HG03025 (cell line): ENCODE measurements at regions not wholly inside any gene's neighbourhood (a gene's known extent, or its start where the extent isn't known, plus 50 kb on each side); places are given as distances from the start of the nearest gene placed in this dataset.
A peak's percentile ranks its signal among the peaks of the same experiment; 100 is the strongest.

ENCODE experiments used
- ATAC-seq: cut with Tn5 transposase; IDR thresholded peaks from one replicate; pipeline ENCODE4 v1.9.1; 2021; ENCODE audit warnings: mild to moderate bottlenecking, moderate library complexity; ENCODE audit not compliant: unreplicated experiment, low FRiP score

DNA sequence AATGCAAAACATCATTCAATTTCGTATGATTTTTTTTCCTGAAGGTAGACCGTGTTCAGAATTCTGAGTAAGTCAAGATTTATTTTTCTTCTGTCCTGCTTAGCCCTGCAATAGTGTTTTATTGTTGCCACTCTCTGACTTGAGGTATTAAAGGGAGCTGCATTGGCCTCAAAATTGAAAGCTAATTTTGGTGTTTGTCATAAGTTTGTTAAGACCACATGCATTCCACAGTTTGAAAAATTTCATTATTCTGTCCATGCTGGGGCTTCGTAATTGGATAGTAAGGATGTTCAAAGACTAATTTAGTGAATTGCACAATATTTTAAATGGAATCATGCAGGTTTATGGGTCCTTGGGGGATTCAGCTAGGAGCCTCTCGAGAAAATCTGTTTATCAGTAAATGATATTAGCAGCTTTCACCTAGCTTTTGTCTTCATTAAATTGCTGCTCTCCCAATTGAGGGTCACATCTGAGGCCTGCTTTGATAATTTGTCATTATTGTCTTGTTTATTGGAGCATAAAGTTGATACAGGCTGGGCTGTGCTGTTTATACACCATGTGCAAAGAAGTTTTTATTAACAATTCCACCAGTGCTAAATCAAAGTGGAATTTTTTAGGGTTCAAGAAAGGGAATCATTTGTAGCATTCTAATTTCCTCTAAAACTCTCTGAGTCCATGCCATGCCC lies 339.8 kb upstream of the OBI1 start:
- ATAC-seq: no peak

DNA sequence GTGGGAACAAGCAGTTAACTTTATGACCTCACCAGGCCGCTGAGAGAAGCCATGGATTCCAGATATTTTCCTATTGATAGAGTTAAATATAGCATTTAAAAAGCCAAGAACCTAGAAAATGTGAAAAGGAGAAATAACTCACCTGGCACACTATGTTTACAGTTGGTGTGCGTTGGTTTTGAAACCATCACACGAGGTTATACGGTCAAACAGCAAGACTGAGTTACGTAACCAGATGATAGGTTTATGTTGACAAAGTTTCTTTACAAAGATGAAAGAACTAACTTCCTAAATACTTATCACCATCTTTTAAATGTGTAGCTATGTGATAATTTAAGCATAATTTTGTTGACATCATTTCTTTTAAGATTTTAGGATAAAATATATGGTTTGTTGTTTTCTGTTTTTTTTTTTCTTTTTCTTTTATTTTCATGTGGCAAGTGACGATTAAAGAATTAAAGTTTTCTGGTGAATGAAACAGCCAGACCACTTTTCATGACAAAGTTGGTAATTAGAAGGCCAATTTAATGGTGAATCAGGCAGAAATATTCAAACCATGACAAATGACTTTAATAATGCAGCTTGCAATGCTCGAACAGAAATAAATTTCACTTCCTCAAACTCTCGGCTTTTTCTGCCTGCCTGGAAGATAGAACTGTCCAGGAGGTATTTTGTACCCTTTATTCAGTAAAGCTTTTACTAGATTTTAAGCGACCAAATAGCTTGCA lies 339.1 kb upstream of the OBI1 start:
- ATAC-seq: no peak

DNA sequence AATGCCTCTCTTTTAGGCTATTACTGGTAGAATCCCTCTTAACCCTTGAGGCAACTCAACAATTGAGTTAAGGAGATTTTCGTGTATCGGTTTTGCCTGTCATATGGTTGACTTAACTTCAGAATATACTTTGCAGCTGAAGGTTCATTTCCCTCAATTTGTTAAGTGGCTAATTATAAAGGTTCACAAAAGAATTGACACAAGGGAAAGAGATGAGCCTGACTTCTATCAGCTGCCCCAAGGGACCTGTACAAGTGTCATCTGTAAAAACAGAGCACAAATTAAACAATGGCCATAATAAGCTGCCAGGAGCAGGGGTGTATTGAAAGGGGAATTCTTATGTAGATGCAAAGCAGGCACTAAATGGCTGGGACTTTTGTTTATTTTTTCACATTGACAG lies 334.8 kb upstream of the OBI1 start:
- ATAC-seq: no peak

DNA sequence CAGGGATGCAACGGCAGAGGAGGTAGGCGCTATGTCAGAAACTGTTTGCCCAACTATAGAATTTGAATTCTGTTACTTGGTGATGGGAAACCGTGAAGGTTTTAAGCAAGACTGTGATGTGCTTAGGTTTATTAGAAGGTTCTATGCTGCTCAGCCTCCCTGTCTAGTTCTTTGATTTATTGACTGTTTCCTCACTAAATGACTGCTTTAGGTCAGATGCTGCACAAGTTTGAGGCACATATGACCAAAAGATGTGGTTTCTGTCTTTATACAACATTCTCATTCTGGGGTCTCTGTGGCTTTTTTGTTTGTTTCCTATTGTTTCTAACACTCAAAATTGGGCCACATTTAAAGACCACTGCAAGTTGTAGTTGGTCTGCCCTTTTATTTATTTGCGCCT lies 323.0 kb upstream of the OBI1 start:
- ATAC-seq: no peak

DNA sequence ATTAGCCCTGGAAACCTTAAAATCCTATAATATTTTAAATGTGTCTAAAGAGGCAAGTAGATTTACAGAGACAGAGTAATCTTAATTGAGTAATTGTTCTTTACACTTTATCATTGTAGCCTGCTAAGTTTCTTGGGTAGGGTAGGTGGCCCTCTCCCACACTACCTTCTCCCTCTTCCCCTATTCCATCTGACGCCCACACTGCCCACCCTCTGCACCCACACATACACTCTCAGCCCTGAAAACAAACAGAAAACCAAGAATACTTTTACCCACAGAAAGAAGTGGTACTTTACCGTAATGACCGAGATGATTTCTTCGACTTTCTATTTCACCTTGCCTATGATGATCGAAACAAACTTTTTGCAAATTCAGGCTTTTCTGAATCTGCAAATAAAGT lies 320.4 kb upstream of the OBI1 start:
- ATAC-seq: no peak

DNA sequence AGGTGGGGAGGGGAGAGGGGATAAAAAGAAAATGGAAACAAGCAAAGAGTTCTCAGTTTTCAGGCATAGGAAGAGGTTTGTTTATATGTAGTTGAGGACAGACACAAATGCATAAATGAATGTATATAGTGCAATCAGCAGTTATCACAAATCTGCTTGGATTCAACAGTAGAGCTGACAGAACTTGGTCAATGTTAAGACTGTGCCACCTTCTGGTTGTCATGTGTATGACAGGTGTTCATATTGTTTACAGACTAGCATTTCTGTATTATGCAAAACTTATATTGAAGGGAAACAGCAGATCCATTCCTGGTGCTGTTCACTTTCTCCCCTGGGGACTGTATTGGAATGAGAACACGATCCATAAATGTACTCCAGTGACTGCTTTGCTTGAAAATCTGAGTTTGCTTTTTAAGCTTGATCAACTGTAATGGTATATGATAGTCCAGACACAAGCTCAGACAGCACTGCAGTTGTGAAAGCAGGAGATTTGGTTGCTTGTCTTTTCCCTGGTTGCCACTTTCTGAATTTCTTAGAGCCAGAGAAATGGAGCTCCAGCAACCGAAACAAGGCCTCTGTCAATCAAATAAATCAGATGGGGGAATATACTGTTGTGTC lies 319.5 kb upstream of the OBI1 start:
- peak; percentile 90 for ATAC-seq

DNA sequence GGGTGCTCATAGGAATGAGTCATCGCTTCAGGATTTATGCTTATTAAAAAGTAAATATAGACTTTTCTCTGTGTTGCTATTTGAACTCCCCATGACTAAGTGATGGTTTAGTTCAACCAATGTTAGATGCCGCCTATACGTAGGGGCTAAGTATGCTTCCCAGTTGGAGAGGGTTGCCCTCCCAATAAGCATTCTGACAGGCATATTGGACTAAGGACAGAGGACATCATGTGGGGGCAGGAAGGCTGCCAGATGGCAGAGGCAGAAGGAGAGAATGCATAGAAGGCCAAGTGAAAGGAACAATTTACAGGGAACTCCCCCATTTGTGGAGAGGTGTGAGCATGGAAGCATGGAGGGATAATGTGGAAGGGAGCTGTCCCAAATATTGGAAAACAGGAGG lies 318.4 kb upstream of the OBI1 start:
- no peak for ATAC-seq

DNA sequence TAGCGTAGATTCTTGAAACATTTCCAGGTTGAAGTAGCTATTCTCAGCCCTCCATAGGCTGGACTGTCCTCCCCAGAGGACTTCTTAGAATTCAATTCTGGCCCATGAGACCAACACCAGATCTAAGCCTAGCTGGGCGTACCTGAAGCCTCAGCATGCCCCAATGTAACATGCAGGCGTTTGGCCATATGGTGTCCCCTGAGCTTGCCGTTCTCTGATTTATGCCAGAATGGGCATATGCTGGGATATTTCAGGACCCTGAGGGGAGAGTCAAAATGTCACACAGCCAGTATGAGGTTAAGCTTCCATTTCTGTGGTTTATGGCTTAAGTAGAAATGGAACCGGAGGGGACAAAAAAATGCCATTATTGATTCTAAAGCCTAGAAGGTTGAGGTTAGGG lies 317.7 kb upstream of the OBI1 start:
- ATAC-seq: no peak

DNA sequence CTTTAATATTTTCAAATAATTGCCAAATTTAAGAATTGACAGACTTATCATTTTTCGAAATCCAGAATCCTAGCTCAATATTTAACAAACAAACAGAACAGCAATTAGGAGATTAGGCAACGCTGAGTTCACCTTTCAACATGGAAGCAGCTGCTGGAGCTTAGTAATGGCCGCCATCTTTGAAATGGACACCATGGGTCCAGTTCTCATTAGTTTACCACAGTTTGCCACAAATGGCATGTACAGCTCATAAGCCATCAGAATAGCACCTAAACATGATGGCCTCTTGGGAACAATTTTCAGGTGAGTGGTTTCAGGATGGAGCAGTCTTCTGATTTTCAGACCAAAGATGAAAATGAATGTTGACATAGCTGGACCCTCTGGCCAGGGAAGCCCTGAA lies 313.6 kb upstream of the OBI1 start:
- no peak for ATAC-seq

DNA sequence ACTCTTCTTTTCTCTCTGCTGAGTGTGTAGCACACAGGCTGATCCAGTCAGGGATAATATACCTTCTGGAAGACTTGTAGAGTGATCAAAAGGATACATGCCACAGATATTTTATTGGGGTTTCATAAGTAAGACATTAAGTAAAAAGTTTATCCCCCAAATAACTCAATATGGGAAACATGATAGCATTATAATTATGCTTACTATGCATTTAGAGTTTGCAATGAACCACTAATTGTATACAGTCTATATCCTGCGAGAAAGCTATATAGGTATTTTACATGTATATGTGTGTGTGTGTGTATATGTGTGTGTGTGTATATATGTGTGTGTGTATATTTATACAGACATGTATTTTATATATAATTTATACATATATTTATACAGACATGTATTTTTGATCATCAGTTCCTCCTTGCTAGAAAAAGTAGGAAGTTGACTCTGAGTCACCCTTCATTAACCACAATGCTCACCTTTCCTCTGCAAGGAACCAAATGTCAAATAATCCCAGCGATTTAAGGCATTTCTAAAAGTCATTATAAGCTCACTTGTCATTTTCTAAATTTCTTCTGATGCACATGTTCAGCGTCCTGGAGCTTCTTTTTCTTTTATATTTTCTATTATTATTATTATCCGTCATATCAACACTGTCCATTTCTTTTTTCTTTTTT lies 312.5 kb upstream of the OBI1 start:
- no peak for ATAC-seq

DNA sequence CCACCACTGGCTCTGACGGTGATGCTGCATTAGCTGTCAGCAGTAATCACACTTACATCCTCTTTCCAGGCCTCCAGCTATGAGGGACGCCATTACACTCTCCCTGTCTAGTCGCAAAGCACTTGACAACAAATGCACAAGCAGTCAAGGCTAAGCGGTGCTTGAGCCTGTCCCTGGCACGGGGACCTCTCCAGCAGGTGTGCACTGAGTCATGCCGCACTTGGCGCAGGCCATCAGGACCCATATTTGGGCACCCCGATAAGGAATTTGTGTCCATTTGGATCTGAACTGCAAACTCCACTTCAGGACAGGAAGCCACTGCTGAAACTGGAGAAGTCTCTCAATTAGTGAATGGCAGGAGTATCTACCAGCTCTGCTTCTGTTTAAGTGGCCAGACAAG lies 301.9 kb upstream of the OBI1 start:
- no peak for ATAC-seq

DNA sequence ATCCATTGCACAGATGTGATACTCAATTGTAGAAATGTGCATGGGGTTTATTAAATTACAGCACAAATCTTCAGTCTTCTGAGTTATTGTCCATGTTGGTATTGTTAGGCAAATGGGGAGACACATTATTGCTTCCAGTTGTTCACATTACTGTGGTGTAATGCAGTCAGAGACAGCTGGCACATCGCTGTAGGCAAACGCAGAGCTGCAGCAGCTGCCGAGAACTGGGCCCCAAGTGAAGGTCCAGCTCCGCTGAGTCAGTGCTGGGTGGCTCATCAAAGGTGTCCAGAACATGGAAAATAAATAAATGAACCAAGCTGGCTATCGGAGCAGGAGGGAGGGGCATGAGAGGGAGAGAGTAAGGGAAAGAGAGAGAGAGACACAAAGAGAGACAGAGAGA lies 299.1 kb upstream of the OBI1 start:
- ATAC-seq: no peak

DNA sequence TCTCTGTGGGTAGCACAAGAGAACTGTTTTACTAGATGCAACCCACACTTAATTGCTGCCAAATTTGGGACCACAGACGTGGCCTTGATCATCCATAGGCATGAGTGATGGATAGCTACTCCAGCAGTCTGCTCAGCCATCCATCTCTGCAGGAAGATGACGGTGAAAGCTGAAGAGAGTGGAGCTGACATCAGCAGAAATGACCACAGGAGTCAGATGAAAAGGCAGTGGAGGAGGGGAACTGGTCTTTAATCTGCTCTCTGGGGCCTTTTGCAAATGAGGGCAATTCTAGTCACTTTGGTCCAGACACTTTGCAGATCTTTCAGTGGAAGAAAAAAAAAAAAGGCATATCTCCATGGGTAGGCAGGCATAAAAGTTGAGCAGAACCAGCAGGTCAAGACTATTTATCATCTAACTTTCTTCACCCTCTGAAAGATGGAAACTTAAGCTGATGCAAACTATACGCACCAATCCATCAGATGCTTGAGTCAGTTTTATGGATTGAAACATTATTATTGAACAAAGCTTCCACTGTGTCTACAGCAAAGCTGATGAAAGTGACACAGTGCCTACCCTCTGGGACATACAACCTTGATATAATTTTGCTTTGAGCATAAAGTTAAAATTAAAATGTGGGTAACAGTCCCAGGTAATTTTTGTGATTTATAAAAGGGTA lies 281.6 kb upstream of the OBI1 start:
- ATAC-seq: no peak

DNA sequence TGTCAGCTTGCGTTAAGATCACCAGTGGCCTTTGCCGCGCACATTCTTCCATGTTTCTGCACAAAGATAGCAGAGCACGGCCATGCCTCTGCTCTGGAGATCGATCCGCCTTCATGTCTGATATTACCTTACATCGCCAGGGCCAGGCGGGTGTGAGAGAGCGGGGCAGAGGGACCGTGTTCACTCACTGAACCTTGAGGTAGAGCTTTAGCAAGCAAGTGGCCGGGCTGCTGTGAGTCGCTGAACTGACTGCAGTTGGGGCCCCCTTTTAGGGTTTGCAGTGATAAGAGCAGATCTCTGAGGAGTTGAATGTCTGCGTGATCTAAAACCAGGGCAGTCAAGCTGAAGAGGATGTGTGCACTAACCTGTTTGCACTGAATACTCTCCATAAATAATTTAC lies 275.4 kb upstream of the OBI1 start:
- ATAC-seq: no peak

DNA sequence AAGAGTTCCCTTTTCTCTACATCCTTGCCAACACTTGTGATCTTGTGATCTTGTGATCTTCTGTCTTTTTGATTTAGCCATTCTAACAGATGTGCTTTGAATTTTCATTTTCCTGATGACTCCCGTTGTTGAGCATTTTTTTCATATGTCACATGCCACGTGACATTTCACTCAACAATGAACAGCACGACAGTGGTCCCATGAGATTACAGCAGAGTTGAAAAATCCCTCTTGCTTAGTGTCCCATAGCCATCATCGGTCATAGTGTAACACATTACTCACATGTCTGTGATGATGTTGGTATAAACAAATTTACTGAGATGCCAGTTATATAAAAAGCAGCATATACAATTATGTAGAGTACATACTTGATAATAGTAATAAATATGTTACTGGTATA lies 256.1 kb upstream of the OBI1 start:
- no peak for ATAC-seq

DNA sequence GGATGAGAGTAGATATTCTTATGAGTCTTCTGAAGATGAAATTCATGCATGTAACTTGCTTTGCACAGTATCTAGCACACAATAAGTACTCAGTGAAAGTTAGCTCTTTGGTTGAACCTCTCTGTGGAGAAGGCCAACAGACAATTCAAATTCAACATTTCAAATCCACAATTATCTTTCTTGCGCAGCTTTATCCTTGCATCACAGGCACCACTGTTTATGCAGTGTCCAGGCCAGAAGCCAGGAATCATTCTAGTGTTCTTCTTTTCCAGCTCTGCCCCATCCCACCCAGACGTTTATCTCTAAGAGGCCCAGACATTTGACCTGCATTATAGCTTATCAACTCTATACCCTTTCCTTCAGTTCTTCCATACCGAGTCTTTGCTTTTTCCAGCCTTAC lies 254.7 kb upstream of the OBI1 start:
- no peak for ATAC-seq

DNA sequence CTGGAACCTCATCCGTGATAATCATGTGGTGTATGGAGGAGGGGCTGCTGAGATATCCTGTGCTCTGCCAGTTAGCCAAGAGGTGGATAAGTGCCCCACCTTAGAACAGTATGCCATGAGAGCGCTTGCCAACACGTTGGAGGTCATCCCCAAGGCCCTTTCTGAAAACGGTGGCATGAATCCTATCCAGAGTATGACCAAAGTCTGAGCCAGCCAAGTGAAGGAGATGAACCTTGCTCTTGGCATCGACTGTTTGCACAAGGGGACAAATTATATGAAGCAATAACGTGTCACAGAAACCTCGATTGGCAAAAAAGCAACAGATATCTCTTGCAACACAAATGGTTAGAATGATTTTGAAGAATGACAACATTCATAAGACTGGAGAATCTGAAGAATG lies 251.2 kb upstream of the OBI1 start:
- no peak for ATAC-seq

DNA sequence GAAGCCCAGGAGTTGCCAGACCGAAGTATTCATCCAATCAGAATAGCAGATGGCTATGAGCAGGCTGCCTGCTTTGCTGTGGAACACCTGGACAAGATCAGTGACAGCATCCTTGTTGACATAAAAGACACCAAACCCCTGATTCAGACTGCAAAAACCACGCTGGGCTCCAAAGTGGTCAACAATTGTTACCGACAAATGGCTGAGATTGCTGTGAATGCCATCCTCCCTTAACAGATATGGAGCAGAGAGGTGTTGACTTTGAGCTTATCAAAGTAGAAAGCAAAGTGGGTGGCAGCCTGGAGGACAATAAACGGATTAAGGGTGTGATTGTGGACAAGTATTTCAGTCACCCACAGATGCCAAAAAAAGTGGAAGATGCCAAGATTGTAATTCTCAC lies 250.3 kb upstream of the OBI1 start:
- no peak for ATAC-seq

DNA sequence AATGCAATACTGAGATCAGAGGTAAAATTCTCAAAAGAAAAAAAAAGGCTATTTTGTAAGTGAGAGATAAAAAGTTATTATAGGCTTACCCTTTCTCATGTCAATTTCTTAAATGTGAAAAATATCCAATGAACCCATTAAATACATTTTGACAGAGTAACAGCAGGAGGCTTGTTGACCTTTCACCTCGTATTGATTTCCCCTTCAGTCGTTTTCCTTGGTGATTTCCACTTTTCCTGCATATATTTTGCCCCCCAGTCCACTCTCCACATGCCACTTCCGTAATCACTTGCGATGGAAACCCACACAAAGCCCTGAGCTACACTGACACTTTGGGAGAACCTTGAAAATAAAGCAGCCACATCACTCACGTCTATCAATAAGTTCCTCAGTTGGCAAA lies 248.1 kb upstream of the OBI1 start:
- no peak for ATAC-seq

DNA sequence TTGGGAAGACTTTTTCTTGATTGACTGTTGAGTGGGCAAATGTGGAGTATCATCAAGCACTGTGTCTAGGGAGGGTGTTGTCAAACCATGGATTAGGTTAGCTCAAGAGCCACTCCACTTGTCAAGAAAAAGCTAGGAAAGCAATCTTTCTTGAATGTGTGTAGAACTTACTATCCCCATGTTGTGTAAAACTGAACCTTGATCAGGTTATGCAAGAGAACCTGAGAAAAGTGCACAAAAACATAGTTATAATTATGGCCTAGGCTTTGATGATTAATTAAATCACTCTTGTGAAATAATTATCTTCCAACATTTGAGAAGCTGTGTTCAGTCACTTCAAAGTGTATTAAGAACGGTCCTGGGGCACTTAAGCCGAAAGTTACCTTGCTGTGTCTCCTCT lies 238.2 kb upstream of the OBI1 start:
- ATAC-seq: no peak

DNA sequence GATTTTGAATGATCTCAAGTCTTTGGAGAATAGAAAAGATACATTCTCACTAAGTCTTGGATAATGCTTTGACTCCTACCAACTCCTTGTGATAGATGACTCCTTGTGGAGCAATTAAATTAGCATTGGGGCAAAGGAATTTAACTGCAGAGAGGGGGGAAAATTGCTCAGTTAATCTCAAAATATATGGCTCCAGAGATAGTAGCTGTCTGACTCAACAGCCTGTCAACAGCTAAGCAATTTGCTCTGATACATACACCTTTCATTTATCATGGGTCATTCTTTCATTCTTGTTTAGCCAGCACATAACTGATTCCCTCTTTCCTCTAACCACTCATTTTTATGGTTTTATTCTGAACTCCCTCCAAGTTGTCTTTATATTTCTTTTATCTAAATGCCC lies 225.6 kb upstream of the OBI1 start:
- ATAC-seq: no peak
